Hepatocyte (in vitro differentiated cells): ENCODE measurements at regions not wholly inside any gene's neighbourhood (a gene's known extent, or its start where the extent isn't known, plus 50 kb on each side); places are given as distances from the start of the nearest gene placed in this dataset.

Experiments
- DNase-seq: peaks from one replicate; pipeline ENCODE4 v3.0.0-alpha.2; 2016; ENCODE audit warnings: low spot score
- H2AFZ ChIP-seq: fragments of 200-600 bp; sonication (generic); 2 replicates; pipeline ENCODE4 v1.6.0; 2016; ENCODE audit warnings: antibody characterized with exemption, mild to moderate bottlenecking
- H3K27ac ChIP-seq: fragments of 200-600 bp; sonication (generic); 2 replicates; pipeline ENCODE4 v1.5.1; 2016; ENCODE audit warnings: mild to moderate bottlenecking
- H3K27me3 ChIP-seq: fragments of 200-600 bp; sonication (generic); 2 replicates; pipeline ENCODE4 v1.6.1; 2016
- H3K36me3 ChIP-seq: fragments of 200-600 bp; sonication (generic); replicated peaks from 2 replicates; pipeline ENCODE4 v1.5.1; 2016; ENCODE audit warnings: low read depth; ENCODE audit not compliant: insufficient read depth
- H3K4me1 ChIP-seq: fragments of 200-600 bp; sonication (generic); 2 replicates; pipeline ENCODE4 v1.5.1; 2016; ENCODE audit warnings: mild to moderate bottlenecking, moderate library complexity; ENCODE audit not compliant: insufficient read depth
- H3K4me2 ChIP-seq: fragments of 200-600 bp; sonication (generic); 2 replicates; pipeline ENCODE4 v1.6.0; 2016
- H3K4me3 ChIP-seq: fragments of 200-600 bp; sonication (generic); 2 replicates; pipeline ENCODE4 v1.5.1; 2016; ENCODE audit warnings: mild to moderate bottlenecking
- H3K79me2 ChIP-seq: fragments of 200-600 bp; sonication (generic); 2 replicates; pipeline ENCODE4 v1.6.0; 2017; ENCODE audit warnings: mild to moderate bottlenecking
- H3K9me2 ChIP-seq: fragments of 200-600 bp; sonication (generic); replicated peaks from 2 replicates; pipeline ENCODE4 v1.6.0; 2017; ENCODE audit warnings: mild to moderate bottlenecking; ENCODE audit not compliant: insufficient read depth
- H3K9me3 ChIP-seq: fragments of 200-600 bp; sonication (generic); 2 replicates; pipeline ENCODE4 v1.5.1; 2016; ENCODE audit warnings: low read depth, mild to moderate bottlenecking
- H4K20me1 ChIP-seq: fragments of 200-600 bp; sonication (generic); 2 replicates; pipeline ENCODE4 v1.6.0; 2016; ENCODE audit warnings: mild to moderate bottlenecking; ENCODE audit not compliant: insufficient read depth, poor library complexity, severe bottlenecking
- EZH2 ChIP-seq: fragments of 200-600 bp; sonication (generic); IDR thresholded peaks from 2 replicates; pipeline ENCODE4 v1.6.1; 2016; ENCODE audit warnings: antibody characterized with exemption, mild to moderate bottlenecking, borderline replicate concordance
- EZH2phosphoT487 ChIP-seq: fragments of 200-600 bp; sonication (generic); IDR thresholded peaks from one replicate; pipeline ENCODE4 v1.6.1; 2018; ENCODE audit warnings: antibody characterized with exemption, mild to moderate bottlenecking, low read depth, moderate library complexity; ENCODE audit not compliant: unreplicated experiment, severe bottlenecking
- WGBS: methylation state at CpG from one replicate; pipeline ENCODE4 v1.1.6; 2016; ENCODE audit warnings: low lambda C conversion rate; ENCODE audit errors: missing lambda C conversion rate; 5-methylcytosine and 5-hydroxymethylcytosine counted together
- TF ChIP-seq, protein P1 (sequence below): fragments of 200-600 bp; sonication (generic); IDR thresholded peaks from 2 replicates; pipeline ENCODE4 v1.5.1; 2016; ENCODE audit warnings: antibody characterized with exemption, mild to moderate bottlenecking; ENCODE audit not compliant: poor library complexity

DNA sequence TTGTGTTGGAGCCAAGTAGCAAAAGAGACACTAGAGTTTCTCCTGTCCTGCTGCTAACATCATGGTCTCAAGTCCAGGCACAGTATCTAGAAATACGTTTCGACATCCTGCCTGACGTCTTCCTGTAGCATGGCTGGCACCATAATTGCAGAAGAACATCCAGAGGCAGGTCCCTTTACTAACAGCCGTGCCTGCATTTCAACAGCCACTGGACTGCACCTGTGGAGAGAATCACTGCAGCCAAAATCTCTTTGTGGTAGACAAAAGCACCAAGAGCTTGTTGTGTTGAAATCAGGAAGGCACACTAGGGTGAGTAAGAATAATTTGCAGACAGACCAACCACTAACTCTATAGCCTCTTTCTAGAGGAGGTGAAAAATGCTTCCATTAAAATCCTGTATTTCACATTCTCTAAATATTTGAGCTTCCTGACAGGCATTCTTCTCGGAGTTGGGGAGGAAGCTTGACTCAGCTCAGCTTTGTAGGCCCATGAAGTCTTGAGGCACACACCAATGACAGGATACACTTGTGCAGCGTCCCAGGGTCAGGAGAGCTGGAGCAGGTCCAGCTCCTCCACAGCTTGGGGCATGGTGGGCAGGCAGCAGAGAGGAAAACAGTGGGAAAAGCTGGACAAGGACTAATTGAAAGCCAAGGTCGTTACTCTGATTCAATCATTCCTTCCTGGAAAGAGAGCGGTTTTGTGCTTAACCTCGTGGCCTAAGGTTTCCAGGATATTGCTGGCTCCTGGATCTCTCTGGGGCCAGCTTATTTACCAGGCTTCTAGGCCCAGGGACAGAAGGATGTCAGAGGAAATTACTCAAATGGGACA is 244.9 kb downstream of the FAM43A start:
- no peaks in the 10 kb centered on the region for H3K79me2 ChIP-seq
- H3K4me2 ChIP-seq, result no peak overlapping the region
- H3K4me3 ChIP-seq, result no peak overlapping the region
- WGBS, result 56% methylated on average over 9 of the region's 9 CpGs
- H4K20me1 ChIP-seq, result no peaks in the 10 kb centered on the region
- no peaks in the 10 kb centered on the region for H3K9me3 ChIP-seq
- H3K27me3 ChIP-seq, result no peaks in the 10 kb centered on the region
- peaks cover 11% of the 10 kb centered on the region for H3K4me1 ChIP-seq
- DNase-seq, result no peak
- TF ChIP-seq EZH2, result no peak
- TF ChIP-seq, protein P1, sequence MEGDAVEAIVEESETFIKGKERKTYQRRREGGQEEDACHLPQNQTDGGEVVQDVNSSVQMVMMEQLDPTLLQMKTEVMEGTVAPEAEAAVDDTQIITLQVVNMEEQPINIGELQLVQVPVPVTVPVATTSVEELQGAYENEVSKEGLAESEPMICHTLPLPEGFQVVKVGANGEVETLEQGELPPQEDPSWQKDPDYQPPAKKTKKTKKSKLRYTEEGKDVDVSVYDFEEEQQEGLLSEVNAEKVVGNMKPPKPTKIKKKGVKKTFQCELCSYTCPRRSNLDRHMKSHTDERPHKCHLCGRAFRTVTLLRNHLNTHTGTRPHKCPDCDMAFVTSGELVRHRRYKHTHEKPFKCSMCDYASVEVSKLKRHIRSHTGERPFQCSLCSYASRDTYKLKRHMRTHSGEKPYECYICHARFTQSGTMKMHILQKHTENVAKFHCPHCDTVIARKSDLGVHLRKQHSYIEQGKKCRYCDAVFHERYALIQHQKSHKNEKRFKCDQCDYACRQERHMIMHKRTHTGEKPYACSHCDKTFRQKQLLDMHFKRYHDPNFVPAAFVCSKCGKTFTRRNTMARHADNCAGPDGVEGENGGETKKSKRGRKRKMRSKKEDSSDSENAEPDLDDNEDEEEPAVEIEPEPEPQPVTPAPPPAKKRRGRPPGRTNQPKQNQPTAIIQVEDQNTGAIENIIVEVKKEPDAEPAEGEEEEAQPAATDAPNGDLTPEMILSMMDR, result no peak
- TF ChIP-seq EZH2phosphoT487, result no peak
- peak overlapping the region; percentile 28 for H3K27ac ChIP-seq
- H2AFZ ChIP-seq, result no peak overlapping the region
- H3K36me3 ChIP-seq, result no peaks in the 10 kb centered on the region
- H3K9me2 ChIP-seq, result no peaks in the 10 kb centered on the region

DNA sequence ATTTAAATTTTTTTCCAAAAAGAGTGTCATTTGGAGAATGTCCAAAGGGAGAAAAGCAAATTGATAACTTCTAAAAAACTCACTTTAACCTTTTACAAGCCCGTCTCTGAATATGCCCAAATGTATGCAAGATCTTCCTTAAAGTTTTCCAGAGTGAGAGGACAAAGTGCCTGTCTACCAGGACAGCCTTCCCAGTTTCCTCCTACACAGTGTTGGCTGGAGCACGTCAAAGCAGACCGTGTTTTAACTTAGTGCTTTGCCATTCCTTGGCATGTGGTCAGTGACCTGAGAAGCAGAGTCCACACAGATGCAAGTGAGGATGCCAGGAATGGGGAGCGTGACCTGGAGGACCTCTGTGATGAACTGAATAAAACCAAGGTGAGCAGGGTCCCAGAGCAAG is 245.7 kb downstream of the FAM43A start:
- H3K4me2 ChIP-seq, result no peak overlapping the region
- 69% methylated on average over 4 of the region's 4 CpGs for WGBS
- no peaks in the 10 kb centered on the region for H3K36me3 ChIP-seq

DNA sequence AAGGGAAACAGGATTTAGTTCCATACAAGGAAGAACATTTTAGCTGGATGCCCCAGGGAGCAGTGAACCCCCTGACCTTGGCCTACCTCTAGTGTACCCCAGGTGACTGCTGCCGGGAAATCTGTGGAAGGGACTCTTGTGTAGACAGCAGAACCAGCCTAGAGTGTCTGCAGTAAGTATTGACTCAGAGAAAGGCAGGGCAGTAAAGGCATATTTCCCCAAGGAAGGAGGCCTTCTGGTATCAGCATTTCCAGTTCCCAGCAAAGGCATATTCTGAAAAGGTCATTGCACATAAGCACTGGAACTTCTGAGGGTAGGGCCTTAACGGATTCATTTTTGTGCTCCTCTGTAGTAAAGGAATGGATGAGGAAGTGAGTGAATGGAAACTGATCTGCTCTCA is 246.2 kb downstream of the FAM43A start:
- Histone ChIP-seq H3K9me2 (no peaks in the 10 kb centered on the region), H2AFZ (no peak overlapping the region), H3K27ac (no peak overlapping the region), H3K36me3 (no peaks in the 10 kb centered on the region), H3K27me3 (no peaks in the 10 kb centered on the region), H3K79me2 (no peaks in the 10 kb centered on the region), H4K20me1 (no peaks in the 10 kb centered on the region), H3K4me2 (no peak overlapping the region), H3K4me3 (no peak overlapping the region), H3K9me3 (no peaks in the 10 kb centered on the region), H3K4me1 (peaks cover 11% of the 10 kb centered on the region)
- WGBS, result 95% methylated on average over 2 of the region's 2 CpGs
- no peak for DNase-seq
- no peak for TF ChIP-seq EZH2phosphoT487
- TF ChIP-seq EZH2, result no peak
- TF ChIP-seq, protein P1, result no peak

More for the DNA sequence above, 245.7 kb downstream of the FAM43A start:
- H3K79me2 ChIP-seq, result no peaks in the 10 kb centered on the region
- no peak for DNase-seq
- peaks cover 11% of the 10 kb centered on the region for H3K4me1 ChIP-seq
- no peak overlapping the region for H3K4me3 ChIP-seq
- TF ChIP-seq, protein P1, result no peak
- TF ChIP-seq EZH2phosphoT487, result no peak
- no peak for TF ChIP-seq EZH2
- no peak overlapping the region for H2AFZ ChIP-seq
- no peaks in the 10 kb centered on the region for H3K9me2 ChIP-seq
- no peak overlapping the region for H3K27ac ChIP-seq
- no peaks in the 10 kb centered on the region for H3K9me3 ChIP-seq
- no peaks in the 10 kb centered on the region for H4K20me1 ChIP-seq
- H3K27me3 ChIP-seq, result no peaks in the 10 kb centered on the region
